Bronchial epithelial cell (primary cell): ENCODE measurements at regions not wholly inside any gene's neighbourhood (a gene's known extent, or its start where the extent isn't known, plus 50 kb on each side); places are given as distances from the start of the nearest gene placed in this dataset.
"Not testable (repeated sequence)": the region's sequence is repeated elsewhere in the genome, so short reads cannot be mapped to it uniquely, and the experiment has no call there.

Experiments used
- DNase-seq: peaks from one replicate; pipeline ENCODE4 v3.0.0-alpha.2; 2010; ENCODE audit warnings: low read depth
- FAIRE-seq: peaks from 2 replicates; lab custom pipeline; 2011; peaks lifted over from hg19 to GRCh38; lab: Jason Lieb, UNC
- H3K27me3 ChIP-seq: 2 replicates; pipeline ENCODE4 v1.5.1; 2011; ENCODE audit warnings: low read length; ENCODE audit not compliant: control insufficient read depth, insufficient read depth
- H3K36me3 ChIP-seq: 2 replicates; pipeline ENCODE4 v1.5.1; 2011; ENCODE audit warnings: low read length; ENCODE audit not compliant: control insufficient read depth, insufficient read depth
- H3K4me3 ChIP-seq: 2 replicates; pipeline ENCODE4 v1.5.1; 2011; ENCODE audit warnings: mild to moderate bottlenecking, low read depth, low read length, control low read depth
- CTCF ChIP-seq: IDR thresholded peaks from 2 replicates; pipeline ENCODE4 v1.5.1; 2011; ENCODE audit warnings: mild to moderate bottlenecking, moderate library complexity, low read length, control low read depth, inconsistent platforms; ENCODE audit not compliant: insufficient read depth, severe bottlenecking

- no peak overlapping the region for H3K4me3 ChIP-seq
- DNase-seq (no peak), FAIRE-seq (no peak)
- no peaks in the 10 kb centered on the region for H3K27me3 ChIP-seq
- TF ChIP-seq CTCF = no peak
- no peaks in the 10 kb centered on the region for H3K36me3 ChIP-seq
These were observed 50.1 kb upstream of the LTA4H start for GRCh38 chr12:96085475-96085874.

- not testable (repeated sequence) for H3K36me3 ChIP-seq, H3K27me3 ChIP-seq, FAIRE-seq, H3K4me3 ChIP-seq, DNase-seq
These were observed 50.8 kb upstream of the LTA4H start for GRCh38 chr12:96086190-96086589.

- FAIRE-seq = no peak
- no peaks in the 10 kb centered on the region for H3K27me3 ChIP-seq
- peak; percentile 33 for DNase-seq
- H3K4me3 ChIP-seq = no peak overlapping the region
- TF ChIP-seq CTCF = peak; percentile 16
- H3K36me3 ChIP-seq = no peaks in the 10 kb centered on the region
These were observed 56.4 kb upstream of the LTA4H start for GRCh38 chr12:96091833-96092232.

- no peaks in the 10 kb centered on the region for H3K27me3 ChIP-seq
- no peaks in the 10 kb centered on the region for H3K36me3 ChIP-seq
- no peak for TF ChIP-seq CTCF
- FAIRE-seq (no peak), DNase-seq (no peak)
- no peak overlapping the region for H3K4me3 ChIP-seq
These were observed 58.3 kb upstream of the LTA4H start for GRCh38 chr12:96093543-96094196.

- Histone ChIP-seq H3K4me3 (no peak overlapping the region), H3K36me3 (no peaks in the 10 kb centered on the region)
- DNase-seq = peak; percentile 88
These were observed 58.8 kb upstream of the LTA4H start for GRCh38 chr12:96094201-96094600.

GRCh38 chr12:96098631-96099030 is 63.2 kb upstream of the LTA4H start:
- FAIRE-seq (no peak), DNase-seq (no peak)
- no peak for TF ChIP-seq CTCF
- Histone ChIP-seq H3K27me3 (no peaks in the 10 kb centered on the region), H3K4me3 (no peak overlapping the region), H3K36me3 (no peaks in the 10 kb centered on the region)

More at GRCh38 chr12:96094201-96094600, 58.8 kb upstream of the LTA4H start:
- FAIRE-seq = no peak
- TF ChIP-seq CTCF = peak; percentile 0
- no peaks in the 10 kb centered on the region for H3K27me3 ChIP-seq
